HG02970 (cell line): ENCODE measurements at regions not wholly inside any gene's neighbourhood (a gene's known extent, or its start where the extent isn't known, plus 50 kb on each side); places are given as distances from the start of the nearest gene placed in this dataset.

Experiments
- ATAC-seq: cut with Tn5 transposase; IDR thresholded peaks from one replicate; pipeline ENCODE4 v1.9.1; 2021; ENCODE audit warnings: mild to moderate bottlenecking, moderate library complexity, moderate number of reproducible peaks; ENCODE audit not compliant: unreplicated experiment, low FRiP score

- ATAC-seq, result no peak
These were observed 614.6 kb upstream of the MGMT start for GRCh38 chr10:128852449-128852848.

- no peak for ATAC-seq
These were observed 614.1 kb upstream of the MGMT start for GRCh38 chr10:128852902-128853301.

- ATAC-seq, result no peak
These were observed 613.5 kb upstream of the MGMT start for GRCh38 chr10:128853537-128853936.

- no peak for ATAC-seq
These were observed 612.8 kb upstream of the MGMT start for GRCh38 chr10:128854204-128854603.

- no peak for ATAC-seq
These were observed 612.1 kb upstream of the MGMT start for GRCh38 chr10:128854963-128855362.

- no peak for ATAC-seq
These were observed 611.2 kb upstream of the MGMT start for GRCh38 chr10:128855618-128856428.

- ATAC-seq, result no peak
These were observed 607.2 kb upstream of the MGMT start for GRCh38 chr10:128859738-128860386.

GRCh38 chr10:128860574-128860973 lies 606.5 kb upstream of the MGMT start:
- ATAC-seq, result no peak

- ATAC-seq, result no peak
These were observed 605.8 kb upstream of the MGMT start for GRCh38 chr10:128861018-128861901.

- no peak for ATAC-seq
These were observed 603.6 kb upstream of the MGMT start for GRCh38 chr10:128863411-128863810.

GRCh38 chr10:128863823-128864405 lies 603.1 kb upstream of the MGMT start:
- no peak for ATAC-seq

GRCh38 chr10:128864554-128865295 lies 602.3 kb upstream of the MGMT start:
- ATAC-seq, result no peak

GRCh38 chr10:128865436-128866195 lies 601.4 kb upstream of the MGMT start:
- ATAC-seq, result no peak

- ATAC-seq, result no peak
These were observed 600.5 kb upstream of the MGMT start for GRCh38 chr10:128866551-128866950.

- ATAC-seq, result no peak
These were observed 599.8 kb upstream of the MGMT start for GRCh38 chr10:128867210-128867609.

GRCh38 chr10:128867819-128868218 lies 599.2 kb upstream of the MGMT start:
- no peak for ATAC-seq

- no peak for ATAC-seq
These were observed 598.6 kb upstream of the MGMT start for GRCh38 chr10:128868481-128868880.

- ATAC-seq, result no peak
These were observed 597.8 kb upstream of the MGMT start for GRCh38 chr10:128869101-128869749.
